Subcutaneous abdominal adipose tissue (tissue), 5 donors: ENCODE measurements at regions not wholly inside any gene's neighbourhood (a gene's known extent, or its start where the extent isn't known, plus 50 kb on each side); places are given as distances from the start of the nearest gene placed in this dataset.

ENCODE experiments used
- H3K27ac ChIP-seq: one replicate; pipeline ENCODE4 v1.7.0; 2013; ENCODE audit warnings: low read depth, mild to moderate bottlenecking, inconsistent platforms, low read length, moderate library complexity
- H3K27me3 ChIP-seq, 5 donors: one replicate each; pipeline ENCODE4 v1.7.0; 2013; ENCODE audit warnings: low read length in 5 of 5, inconsistent platforms in 1 of 5; ENCODE audit not compliant: control insufficient read depth in 5 of 5, insufficient read depth in 4 of 5
- H3K36me3 ChIP-seq, 5 donors: one replicate each; pipeline ENCODE4 v1.7.0; 2013; ENCODE audit warnings: low read length in 5 of 5; ENCODE audit not compliant: control insufficient read depth in 5 of 5, insufficient read depth in 5 of 5
- H3K4me1 ChIP-seq, 5 donors: one replicate each; pipeline ENCODE4 v1.7.0; 2013; ENCODE audit warnings: low read length in 5 of 5, mild to moderate bottlenecking in 3 of 5, moderate library complexity in 1 of 5; ENCODE audit not compliant: control insufficient read depth in 5 of 5, insufficient read depth in 5 of 5
- H3K4me3 ChIP-seq, 5 donors: one replicate each; pipeline ENCODE4 v1.7.0; 2013; ENCODE audit warnings: low read length in 5 of 5, low read depth in 1 of 5
- H3K9ac ChIP-seq, 5 donors: one replicate each; pipeline ENCODE4 v1.7.0; 2013; ENCODE audit warnings: low read length in 5 of 5, mild to moderate bottlenecking in 4 of 5, moderate library complexity in 3 of 5
- H3K9me3 ChIP-seq, 5 donors: one replicate each; pipeline ENCODE4 v1.7.0; 2013; ENCODE audit warnings: low read length in 5 of 5; ENCODE audit not compliant: control insufficient read depth in 5 of 5
- donor health status: healthy.
- donor health status: healthy.
- donor health status: healthy.
- donor health status: healthy.
- donor health status: healthy.

DNA sequence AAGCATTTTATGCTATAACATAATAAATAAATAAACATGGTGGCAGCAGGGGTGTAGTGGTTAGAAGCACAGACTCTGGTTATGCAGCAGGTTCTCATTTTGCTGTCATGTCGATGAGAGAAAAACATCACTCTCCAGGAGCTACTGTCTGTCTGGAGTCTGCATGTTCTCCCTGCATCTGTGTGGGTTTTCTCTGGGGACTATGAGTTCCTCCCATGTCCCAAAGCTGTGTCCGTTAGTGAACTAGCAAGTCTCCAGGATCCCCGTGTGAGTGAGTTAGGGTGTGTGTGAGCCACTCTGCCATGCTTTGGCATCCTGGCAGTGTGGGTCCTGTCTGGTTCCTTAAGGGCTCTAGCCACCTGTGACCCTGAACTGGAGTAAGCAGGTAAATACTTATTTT lies 585.6 kb upstream of the AGA start:
- Histone ChIP-seq H3K27ac (no peak overlapping the region), H3K4me3 (no peak overlapping the region)

DNA sequence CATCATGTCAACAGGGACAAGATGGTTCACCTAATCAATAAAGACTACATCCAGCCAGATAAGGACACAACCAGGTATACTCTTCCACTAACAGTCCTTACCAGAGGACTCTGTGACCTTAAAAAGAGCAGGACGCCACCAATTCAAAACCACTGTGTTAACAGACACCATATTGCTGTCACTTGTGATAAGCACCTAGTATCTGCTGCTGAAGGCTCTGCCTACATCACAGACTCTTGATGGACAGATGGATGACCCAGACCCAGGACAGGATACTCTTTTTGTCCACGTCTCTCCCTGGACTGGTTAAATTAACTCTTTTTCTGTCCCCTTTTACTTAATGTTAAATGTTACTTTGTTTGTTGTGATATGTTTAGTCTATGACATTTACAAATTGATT lies 586.2 kb upstream of the AGA start:
- Histone ChIP-seq H3K27me3 (no peaks in the 10 kb centered on the region), H3K9me3 (peaks cover 0 to 3% (median 0%) of the 10 kb centered on the region in 5 donors), H3K9ac (no peak overlapping the region), H3K36me3 (peaks cover 0 to 3% (median 0%) of the 10 kb centered on the region in 5 donors), H3K4me1 (no peaks in the 10 kb centered on the region), H3K27ac (no peak overlapping the region), H3K4me3 (no peak overlapping the region)

More for the DNA sequence above, 585.6 kb upstream of the AGA start:
- Histone ChIP-seq H3K27me3 (no peaks in the 10 kb centered on the region), H3K9me3 (peaks cover 0 to 3% (median 0%) of the 10 kb centered on the region in 5 donors), H3K9ac (no peak overlapping the region), H3K36me3 (peaks cover 0 to 3% (median 0%) of the 10 kb centered on the region in 5 donors), H3K4me1 (no peaks in the 10 kb centered on the region)

DNA sequence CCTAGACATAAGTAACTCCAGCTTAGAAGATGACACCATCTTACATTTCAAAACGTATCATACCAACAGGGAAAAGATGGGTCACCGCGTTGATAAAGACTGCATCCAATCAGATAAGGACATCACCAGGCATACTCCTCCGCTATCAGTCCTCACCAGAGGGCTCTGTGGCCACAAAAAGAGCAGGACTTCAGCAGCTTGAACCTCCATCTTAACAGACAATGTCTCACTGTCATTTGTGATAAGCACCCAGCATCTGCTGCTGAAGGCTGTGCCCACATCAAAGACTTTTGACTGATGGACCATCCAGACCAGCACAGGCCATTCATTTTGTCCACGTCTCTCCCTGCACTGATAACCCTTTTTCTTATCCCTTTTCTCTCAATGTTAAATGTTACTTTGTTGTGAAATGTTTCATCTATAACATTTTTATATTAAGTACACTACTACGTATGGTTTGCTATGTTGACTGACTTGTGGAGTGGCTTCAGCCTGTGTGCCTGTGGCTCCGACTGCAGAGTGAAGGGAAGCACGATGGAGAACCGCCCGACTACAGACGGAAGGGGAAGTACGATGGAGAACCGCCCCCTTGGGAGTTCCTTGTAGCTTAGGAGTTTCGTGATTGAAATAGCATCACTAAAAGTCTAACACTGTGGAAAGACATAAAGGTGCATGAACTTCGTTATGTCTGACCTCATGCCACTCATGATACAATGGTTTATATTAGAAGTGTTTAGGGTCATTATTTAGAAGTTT lies 595.4 kb upstream of the AGA start:
- Histone ChIP-seq H3K9me3 (peaks cover 0 to 2% (median 0%) of the 10 kb centered on the region in 5 donors), H3K4me1 (no peaks in the 10 kb centered on the region), H3K27ac (no peak overlapping the region), H3K4me3 (no peak overlapping the region), H3K27me3 (no peaks in the 10 kb centered on the region), H3K36me3 (no peaks in the 10 kb centered on the region), H3K9ac (no peak overlapping the region)

DNA sequence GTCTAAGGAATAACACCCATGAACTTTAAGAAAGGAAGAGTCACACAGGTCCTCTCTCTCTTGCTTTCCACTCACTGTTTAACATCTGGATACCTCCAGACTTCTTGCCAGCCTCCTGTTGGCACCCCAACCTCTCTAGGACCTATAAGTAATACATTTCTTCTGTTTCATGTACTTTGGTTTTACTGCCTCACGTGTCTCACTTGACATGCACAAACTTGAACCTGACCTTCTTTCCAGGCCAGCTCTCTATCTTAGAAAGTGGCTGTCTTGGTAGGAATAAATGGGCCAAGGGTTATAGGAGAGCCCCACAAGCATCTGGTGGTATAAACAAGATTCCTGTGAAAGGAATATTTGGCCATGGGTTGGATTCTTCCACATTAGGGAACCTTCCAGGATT lies 614.8 kb upstream of the AGA start:
- Histone ChIP-seq H3K9me3 (peaks cover 0 to 3% (median 0%) of the 10 kb centered on the region in 5 donors), H3K9ac (no peak overlapping the region), H3K4me1 (no peaks in the 10 kb centered on the region), H3K36me3 (no peaks in the 10 kb centered on the region), H3K4me3 (no peak overlapping the region), H3K27me3 (no peaks in the 10 kb centered on the region), H3K27ac (no peak overlapping the region)

DNA sequence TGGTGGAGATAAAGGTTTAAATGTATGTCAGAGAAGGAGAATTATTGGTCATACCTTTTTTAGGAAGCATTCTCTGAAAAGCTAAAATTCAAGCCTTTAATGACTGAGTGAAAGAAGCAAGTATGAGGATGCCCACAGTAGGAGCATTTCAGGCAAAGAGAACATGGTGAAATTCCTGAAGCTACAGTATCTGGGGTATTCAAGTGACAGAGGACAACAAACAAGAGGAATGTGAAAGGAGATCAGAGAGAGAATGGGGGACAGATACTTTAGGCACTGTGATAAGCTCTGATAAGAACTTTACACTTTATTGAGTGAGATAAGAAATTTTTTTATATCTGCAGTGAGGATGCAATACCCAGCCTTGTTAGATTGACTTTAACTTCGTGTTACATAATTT lies 621.3 kb upstream of the AGA start:
- no peak overlapping the region for H3K4me3 ChIP-seq
- no peak overlapping the region for H3K27ac ChIP-seq
- H3K4me1 ChIP-seq: no peaks in the 10 kb centered on the region
- H3K9me3 ChIP-seq: no peaks in the 10 kb centered on the region
- H3K36me3 ChIP-seq: no peaks in the 10 kb centered on the region
- H3K27me3 ChIP-seq: no peaks in the 10 kb centered on the region
- H3K9ac ChIP-seq: no peak overlapping the region

DNA sequence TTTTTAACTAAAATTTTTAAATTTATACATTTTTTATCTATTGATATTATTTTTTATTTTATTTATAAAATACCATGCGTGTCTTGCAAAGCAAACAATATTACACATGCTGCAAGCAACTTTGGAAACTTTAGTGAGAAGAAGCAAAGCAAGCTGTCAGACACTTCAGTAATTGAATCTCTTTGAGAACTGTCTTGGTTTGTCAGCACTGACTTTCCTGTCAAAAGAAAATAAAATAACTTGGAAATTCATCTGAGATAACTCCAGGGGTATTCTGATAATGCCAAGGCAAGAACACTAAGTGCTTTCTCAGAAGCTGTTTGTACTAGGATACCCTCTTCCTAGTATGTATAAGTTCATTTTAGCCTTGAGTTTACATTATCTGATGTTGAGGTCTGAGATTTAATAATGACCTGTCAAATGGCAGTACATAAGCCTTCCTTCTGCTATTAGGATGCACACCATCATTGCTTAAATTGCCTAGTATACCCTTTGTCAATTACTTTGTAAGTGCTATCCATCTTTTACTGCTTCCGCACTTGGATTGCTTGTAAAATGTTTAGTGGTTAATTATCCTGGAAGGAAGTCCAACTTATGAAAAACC lies 624.2 kb upstream of the AGA start:
- no peaks in the 10 kb centered on the region for H3K4me1 ChIP-seq
- H3K27ac ChIP-seq: no peak overlapping the region
- H3K36me3 ChIP-seq: no peaks in the 10 kb centered on the region
- no peak overlapping the region for H3K4me3 ChIP-seq
- no peaks in the 10 kb centered on the region for H3K27me3 ChIP-seq
- no peaks in the 10 kb centered on the region for H3K9me3 ChIP-seq
- no peak overlapping the region for H3K9ac ChIP-seq

DNA sequence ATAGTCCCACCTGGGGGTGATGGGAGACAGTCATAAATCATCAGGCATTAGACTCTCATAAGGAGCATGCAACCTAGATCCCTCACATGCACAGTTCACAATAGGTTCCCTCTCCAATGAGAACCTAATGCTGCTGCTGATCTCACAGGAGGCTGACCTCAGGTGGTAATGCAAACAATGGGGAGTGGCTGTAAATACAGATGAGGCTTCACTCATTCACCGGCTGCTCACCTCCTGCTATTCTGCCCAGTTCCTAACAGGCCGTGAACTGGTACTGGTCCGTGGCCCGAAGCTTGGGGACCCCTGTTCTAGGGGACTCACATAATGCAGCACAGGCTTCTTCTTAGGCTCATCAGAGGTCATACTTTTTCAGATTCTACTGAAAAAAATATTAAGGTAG lies 625.9 kb upstream of the AGA start:
- Histone ChIP-seq H3K36me3 (no peaks in the 10 kb centered on the region), H3K27ac (no peak overlapping the region), H3K27me3 (no peaks in the 10 kb centered on the region), H3K4me1 (no peaks in the 10 kb centered on the region), H3K9ac (no peak overlapping the region), H3K9me3 (no peaks in the 10 kb centered on the region), H3K4me3 (no peak overlapping the region)

DNA sequence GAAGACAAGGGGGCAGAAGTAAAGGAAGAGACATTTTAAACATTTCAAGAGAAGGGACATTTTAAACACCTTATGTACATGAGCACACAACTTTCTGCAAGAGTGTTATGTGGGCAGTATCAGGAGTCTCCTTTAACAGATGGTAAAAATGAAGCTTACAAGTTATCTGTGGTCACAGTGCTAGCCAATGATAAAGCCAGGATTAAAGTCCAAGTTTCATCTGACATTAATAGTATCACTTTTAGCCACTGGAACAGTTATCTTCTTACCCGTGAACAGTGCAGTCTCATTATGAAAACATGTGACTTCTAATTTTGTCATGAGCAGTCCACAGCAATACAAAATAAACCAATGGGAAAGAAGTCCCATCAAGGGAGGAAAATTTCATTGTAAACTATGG lies 627.9 kb upstream of the AGA start:
- no peak overlapping the region for H3K4me3 ChIP-seq
- no peaks in the 10 kb centered on the region for H3K4me1 ChIP-seq
- no peak overlapping the region for H3K27ac ChIP-seq
- H3K27me3 ChIP-seq: no peaks in the 10 kb centered on the region
- no peak overlapping the region for H3K9ac ChIP-seq
- H3K9me3 ChIP-seq: no peaks in the 10 kb centered on the region
- H3K36me3 ChIP-seq: no peaks in the 10 kb centered on the region

DNA sequence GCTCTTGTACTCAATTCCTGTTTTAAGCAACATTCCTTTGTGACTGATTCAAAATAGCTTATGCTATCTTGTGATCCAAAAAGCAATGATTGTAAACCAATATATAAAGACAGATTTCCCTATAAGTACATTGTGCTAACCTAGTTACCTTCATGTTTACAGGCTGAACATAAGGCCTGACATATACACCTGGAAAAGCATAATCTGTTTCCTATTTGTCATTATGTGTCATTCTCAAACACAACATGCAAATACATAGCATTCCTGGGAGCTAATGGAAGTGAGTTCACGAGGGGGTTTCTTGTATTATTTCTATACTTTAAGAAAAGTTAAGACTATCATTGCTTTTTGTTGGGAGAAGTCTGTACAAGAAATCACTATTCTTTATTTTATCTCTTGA lies 638.1 kb upstream of the AGA start:
- no peaks in the 10 kb centered on the region for H3K9me3 ChIP-seq
- no peak overlapping the region for H3K4me3 ChIP-seq
- H3K4me1 ChIP-seq: no peaks in the 10 kb centered on the region
- no peaks in the 10 kb centered on the region for H3K27me3 ChIP-seq
- H3K27ac ChIP-seq: no peak overlapping the region
- no peaks in the 10 kb centered on the region for H3K36me3 ChIP-seq
- no peak overlapping the region for H3K9ac ChIP-seq

DNA sequence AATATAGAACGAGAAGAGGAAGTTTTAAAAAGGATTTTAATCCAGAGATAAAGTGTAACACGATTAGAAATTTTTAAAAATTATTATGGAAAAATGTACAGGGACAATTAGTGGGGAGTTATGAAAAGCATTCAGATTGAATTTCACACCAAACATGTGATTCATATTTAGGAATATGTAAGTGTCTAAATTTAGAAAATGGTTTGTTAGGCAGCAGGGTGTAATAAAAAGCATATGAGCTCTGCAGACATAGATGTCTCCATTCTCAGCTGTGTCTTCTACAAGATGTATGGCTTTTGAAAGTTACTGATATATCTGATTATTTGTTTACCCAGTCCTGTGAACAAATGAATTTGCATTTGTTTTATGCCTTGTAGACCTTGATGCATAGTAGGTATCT lies 638.9 kb upstream of the AGA start:
- Histone ChIP-seq H3K36me3 (no peaks in the 10 kb centered on the region), H3K4me1 (no peaks in the 10 kb centered on the region), H3K27me3 (no peaks in the 10 kb centered on the region), H3K9ac (no peak overlapping the region), H3K4me3 (no peak overlapping the region), H3K27ac (no peak overlapping the region), H3K9me3 (no peaks in the 10 kb centered on the region)
